Tibial nerve (tissue), 4 donors: ENCODE measurements at regions not wholly inside any gene's neighbourhood (a gene's known extent, or its start where the extent isn't known, plus 50 kb on each side); places are given as distances from the start of the nearest gene placed in this dataset.

Source experiments
- CTCF ChIP-seq, 5 experiments: fragments of 200-600 bp in 3 of 5; fragments of 450-650 bp in 2 of 5; sonication (generic) in 3 of 5; IDR thresholded peaks; one replicate each; pipeline ENCODE4 v1.5.1; 2016 to 2019; ENCODE audit warnings: antibody characterized with exemption in 5 of 5, mild to moderate bottlenecking in 3 of 5, moderate library complexity in 2 of 5
- EP300 ChIP-seq, 2 donors: sonication (generic); formaldehyde crosslinking; IDR thresholded peaks; one replicate each; pipeline ENCODE4 v1.6.1; 2017; ENCODE audit warnings: antibody characterized with exemption in 2 of 2, mild to moderate bottlenecking in 1 of 2
- POLR2A ChIP-seq, 2 donors: fragments of 450-650 bp; IDR thresholded peaks; one replicate each; pipeline ENCODE4 v1.6.1; 2017; ENCODE audit warnings: antibody characterized with exemption in 2 of 2, mild to moderate bottlenecking in 2 of 2, moderate library complexity in 2 of 2

- TF ChIP-seq CTCF (IDR thresholded peaks at IDR 0.05) (no peak), POLR2A (IDR thresholded peaks at IDR 0.05) (no peak), EP300 (IDR thresholded peaks at IDR 0.05) (no peak)
Measured at GRCh38 chr1:201663491-201664113, 124.7 kb downstream of the NAV1 start.
